IPS-NIHi7 (cell line): ENCODE measurements at regions not wholly inside any gene's neighbourhood (a gene's known extent, or its start where the extent isn't known, plus 50 kb on each side); places are given as distances from the start of the nearest gene placed in this dataset.

ENCODE experiments used
- DNase-seq: peaks from one replicate; pipeline ENCODE4 v3.0.0; 2012; ENCODE audit warnings: mixed read lengths; ENCODE audit errors: extremely low spot score

GRCh38 chr3:87044409-87044808 lies 53.5 kb upstream of the VGLL3 start:
- DNase-seq: no peak

- no peak for DNase-seq
Observed at GRCh38 chr3:87041191-87041590, 50.2 kb upstream of the VGLL3 start.
